Stimulated activated CD8-positive, alpha-beta memory T cell treated with anti-CD3 and anti-CD28 coated beads, Interleukin-12 subunit alpha, Interleukin-12 subunit beta, amount 100 ng/mL, for 1 hour (primary cell): ENCODE measurements at regions not wholly inside any gene's neighbourhood (a gene's known extent, or its start where the extent isn't known, plus 50 kb on each side); places are given as distances from the start of the nearest gene placed in this dataset.
"Not testable (repeated sequence)": the region's sequence is repeated elsewhere in the genome, so short reads cannot be mapped to it uniquely, and the experiment has no call there.

ENCODE experiments used
- DNase-seq: peaks from one replicate; pipeline ENCODE4 v3.0.0-alpha.2; 2020; ENCODE audit warnings: low read depth

DNA sequence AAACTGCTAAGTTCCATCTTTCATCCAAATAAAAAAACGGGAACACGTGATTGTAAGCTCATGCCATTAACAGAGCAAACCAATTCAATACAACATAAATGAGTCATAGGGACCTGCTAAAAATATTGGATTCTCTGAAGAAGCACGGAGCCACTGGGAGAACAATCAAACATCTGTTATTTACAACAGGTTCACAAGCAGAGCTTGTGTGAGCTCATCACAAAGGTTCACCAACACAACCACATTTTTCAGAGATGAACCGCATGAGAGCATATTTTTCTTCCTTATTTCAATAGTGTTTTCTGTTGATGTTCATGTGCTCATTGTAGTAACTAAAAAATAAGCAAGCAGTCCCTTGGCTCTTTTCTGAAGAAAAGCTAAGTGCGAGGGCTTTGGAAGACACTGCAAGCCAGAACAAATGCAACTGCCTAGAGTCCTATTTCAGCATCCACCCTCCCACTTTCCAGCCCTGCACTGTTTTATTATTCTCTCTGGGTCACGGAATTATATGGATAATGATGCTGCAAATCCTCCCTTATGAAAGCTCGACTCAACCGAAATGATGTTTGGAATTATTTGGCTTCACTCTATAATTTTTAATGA is 545.8 kb downstream of the LIG4 start:
- no peak for DNase-seq

DNA sequence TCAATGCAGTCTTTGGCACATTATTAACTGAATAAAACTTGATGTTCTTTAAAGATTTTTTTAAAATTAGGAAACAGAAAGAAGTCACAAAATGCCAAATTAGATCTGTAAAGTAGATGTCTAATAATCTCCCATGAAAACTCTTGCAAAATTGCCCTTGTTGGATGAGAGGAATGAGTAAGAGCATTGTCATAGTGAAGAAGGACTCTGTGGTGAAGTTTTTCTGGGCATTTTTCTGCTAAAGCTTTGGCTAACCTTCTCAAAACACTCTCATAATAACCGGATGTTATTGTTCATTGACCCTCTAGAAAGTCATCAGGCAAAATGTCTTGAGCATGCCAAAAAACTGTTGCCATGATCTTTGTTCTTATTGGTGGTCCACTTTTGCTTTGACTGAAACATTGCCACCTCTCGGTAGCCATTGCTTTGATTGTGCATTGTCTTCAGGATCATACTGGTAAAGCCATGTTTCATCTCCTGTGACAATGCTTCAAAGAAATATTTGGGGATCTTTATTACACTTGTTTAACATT is 549.3 kb downstream of the LIG4 start:
- DNase-seq: no peak

DNA sequence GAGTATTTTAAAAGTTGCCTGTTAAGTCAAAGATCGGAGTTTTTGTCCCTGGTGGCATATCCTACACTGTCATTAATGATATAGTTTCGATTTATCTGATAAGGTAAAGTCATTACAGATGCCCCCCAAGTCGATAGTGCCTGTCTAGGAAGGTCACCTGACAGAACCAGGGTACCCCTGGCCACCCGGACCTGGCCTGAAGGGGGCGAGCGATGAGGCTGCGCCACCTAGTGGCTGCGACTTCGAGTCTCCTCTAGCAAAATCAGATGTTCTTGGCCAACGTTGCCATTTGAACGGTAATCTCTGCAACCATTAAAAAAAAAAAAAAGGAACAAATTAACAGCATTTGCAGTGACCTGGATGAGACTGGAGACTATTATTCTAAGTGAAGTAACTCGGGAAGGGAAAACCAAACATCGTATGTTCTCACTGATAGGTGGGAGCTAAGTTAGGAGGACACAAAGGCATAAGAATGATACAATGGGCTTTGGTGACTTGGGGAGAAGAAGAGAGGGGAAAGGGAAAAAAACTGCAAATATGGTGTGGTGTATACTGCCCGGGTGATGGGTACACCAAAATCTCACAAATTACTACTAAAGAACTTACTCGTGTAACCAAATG is 565.1 kb downstream of the LIG4 start:
- DNase-seq: no peak

DNA sequence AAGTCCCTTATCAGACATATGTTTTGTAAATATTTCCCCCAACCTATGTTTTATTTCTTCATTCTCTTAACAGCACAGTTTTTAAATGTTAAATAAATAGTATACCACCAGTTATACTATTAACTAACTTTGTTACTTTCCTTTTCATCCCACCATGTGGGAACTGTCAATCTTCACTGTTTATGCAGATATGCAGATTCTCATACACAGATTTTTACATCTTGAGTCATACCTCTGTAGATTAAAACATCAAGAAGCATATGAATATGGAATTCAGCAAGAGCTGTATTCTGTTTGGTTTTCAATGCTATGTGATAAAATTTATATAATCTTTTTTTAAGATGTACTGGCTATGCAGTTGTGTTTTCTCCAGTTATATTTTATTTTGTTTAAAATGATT is 566.3 kb downstream of the LIG4 start:
- no peak for DNase-seq

DNA sequence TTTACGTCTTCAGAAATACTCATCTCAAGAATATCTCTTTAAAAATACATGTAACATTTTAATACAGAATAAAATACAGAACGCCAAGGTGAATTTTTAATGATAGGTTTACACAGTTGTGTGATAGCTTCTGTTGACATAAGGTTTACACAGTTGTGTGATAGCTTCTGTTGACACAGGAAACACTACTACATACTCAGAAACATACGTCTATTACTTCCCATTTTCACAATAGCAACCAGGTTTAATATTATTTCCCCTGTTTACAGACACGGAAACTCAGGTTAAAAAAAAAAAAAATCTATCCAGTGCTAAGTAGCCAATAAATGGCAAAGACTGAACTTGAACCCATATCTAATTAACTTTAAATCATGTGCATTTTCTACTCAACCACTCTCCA is 571.2 kb downstream of the LIG4 start:
- DNase-seq: no peak

DNA sequence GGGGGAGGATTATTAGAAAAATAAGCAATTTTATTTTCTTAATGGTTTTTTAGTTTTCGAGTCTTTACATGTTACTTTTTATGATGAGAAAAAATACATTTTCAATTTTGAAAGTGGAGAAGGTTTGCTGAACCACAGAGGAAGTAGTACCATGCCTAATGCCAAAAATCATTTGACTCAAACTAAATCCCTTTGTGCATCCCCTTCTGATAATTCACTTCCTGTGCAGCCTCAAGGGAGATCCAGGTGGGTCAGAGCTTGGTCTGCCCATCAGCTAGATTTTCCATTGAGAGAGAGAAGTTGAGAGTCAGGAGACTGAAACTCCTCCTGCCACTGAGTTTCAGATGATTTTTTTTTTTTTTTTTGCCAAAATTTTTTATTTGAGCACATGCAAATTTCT is 571.7 kb downstream of the LIG4 start:
- DNase-seq: no peak

DNA sequence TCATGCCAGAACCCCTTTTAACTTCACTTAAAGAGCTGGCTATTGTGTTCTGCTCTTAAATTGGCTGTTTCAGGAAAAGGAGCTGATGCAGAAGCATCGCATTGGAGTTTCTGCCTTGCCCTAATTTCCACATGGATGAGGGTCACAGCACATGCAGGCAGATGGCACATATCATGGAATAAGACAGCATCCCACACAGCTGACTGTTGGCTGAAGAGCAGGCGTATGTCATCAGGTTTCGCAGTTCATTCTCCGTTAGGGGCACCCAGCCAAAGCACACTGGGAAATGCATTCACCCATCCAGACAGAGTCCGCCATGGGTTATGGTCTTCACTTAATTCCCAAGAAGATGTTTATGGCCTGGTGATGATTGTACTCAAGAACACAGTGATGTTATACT is 572.5 kb downstream of the LIG4 start:
- DNase-seq: no peak

DNA sequence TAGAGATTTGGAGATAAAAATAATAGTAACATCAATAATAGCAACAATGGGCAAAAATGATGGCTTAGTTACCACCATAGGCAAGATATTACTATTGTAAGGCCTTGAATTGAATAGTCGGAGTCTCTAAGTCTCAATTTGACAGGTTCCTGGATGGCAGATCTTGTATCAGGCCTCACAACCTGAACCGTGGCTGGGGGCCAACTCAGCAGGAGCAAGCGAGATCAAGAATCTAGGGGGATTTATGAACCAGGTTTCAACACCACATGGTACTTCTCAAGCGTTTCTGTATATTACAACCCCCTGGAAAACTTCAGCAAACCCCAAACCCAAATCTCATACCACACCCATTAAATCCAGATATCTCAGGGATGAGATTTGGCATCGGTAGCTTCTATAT is 573.8 kb downstream of the LIG4 start:
- DNase-seq: no peak

DNA sequence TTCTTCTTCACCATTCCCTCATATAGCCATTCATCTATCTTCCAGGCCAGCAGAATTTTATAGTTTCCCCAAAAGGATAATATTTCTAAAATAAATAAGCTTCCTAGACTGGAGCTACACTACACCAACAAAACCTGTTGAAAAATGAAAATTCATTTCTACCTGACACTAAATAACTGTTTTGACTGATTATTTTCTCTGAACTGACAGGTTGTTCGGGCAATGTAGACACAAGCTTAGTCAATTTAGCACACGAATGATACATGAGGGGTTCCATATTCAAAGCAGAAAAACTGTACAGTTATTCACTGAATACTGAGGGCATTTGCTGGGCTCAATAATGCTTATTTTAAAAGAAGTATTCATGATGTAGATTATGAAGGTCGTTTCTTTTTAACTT is 589.7 kb downstream of the LIG4 start:
- DNase-seq: no peak

DNA sequence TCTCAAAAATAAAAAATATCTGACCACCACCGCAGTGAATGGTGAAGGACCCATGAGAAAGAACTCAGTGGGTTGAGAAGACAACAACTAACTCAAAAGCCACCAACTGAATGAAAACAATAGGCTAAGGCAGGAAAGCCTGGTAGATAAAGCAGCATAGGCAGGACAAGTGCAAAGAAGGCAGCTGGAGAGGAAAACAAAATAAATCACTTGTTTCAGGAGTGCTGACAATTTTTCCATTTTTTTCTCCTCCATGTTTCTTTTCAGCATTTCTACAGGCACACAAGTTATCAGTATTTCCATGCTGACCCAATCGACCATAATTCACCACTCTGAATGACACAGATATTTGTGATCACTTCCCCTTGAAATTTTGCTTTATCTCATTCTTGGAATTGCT is 597.8 kb downstream of the LIG4 start:
- DNase-seq: no peak

DNA sequence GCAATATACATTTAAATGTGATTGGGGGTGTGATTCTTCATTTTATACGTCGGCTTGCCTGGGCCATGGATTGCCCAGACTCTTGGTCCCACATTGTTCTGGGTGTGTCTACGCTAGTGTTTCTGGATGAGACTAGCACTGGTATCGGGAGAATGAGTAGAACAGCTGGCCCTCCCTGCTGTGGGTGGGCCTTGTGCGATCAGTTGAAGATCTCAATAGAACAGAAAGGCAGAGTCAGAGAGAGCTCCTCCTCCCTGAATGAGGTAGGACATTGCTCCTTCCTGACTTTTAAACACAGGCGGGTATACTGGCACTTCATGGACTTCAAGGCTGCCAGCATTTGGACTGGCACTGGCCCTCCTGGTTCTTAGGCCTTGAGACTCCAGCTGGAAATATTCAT is 603.0 kb downstream of the LIG4 start:
- DNase-seq: no peak

DNA sequence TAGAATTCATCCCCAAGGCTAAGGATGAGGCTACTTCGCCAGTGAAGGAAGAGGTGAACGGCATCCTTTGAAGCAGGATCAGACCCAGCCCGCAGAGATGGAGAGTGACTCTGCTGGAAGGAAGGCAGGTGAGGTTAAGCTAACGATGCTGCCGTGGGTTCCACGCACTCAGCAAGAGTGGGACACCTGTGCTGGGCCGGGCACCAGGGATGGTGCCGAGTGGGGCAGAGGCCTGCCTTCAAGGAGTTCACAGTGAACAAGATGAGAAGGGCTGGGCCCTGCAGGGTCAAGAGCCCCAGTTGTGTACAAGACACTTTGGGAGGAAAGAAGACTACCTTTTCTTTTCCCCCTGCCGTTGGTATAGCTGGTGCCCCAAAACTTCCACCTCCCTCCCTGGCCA is 606.6 kb downstream of the LIG4 start:
- no peak for DNase-seq

DNA sequence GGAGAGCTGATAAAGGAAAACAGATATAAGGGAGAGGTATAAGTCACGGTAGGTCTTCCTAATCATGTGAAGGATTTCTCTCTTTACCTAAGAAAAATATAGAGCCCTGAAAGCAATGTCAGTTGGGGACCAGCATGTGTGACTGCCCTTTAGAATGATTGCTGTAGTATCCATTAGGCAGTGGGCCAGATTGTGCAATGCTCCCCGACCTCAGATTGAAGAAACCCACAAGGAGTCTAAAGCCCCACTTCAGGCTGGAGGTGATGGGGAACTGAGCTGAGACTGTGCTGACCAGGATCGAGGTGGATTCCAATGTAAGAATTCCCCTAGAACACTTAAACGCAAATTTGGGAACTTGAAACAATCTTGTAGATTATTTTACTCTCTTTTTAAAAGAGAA is 614.4 kb downstream of the LIG4 start:
- no peak for DNase-seq

DNA sequence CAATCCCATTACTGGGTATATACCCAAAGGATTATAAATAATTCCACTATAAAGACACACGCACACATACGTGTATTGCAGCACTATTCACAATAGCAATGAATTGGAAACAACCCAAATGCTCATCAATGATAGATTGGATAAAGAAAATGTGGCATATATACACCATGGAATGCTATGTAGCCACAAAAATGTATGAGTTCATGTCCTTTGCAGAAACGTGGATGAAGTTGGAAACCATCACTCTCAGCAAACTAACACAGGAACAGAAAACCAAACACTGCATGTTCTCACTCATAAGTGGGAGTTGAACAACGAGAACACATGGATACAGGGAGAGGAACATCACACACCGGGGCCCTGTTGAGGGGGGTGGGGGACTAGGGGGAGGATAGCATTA is 619.0 kb downstream of the LIG4 start:
- not testable (repeated sequence) for DNase-seq

DNA sequence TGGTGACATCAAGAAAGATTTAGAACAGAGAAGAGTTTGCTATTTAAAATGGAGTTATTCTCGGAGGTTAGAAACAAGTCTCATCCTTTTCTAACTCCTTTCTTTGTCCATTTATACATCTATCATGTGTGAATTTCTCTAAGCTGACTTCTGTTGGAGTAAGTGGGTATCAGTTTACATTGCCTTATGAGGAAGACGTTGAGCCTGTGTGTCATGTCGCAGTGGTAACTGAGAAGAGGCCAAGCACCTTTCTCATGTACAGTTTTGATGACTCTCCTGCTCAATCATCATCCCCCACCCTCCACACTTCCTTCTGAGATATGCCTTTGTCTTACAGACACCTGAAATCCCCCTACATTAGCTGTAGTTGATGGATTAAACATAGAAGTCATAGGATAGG is 624.8 kb downstream of the LIG4 start:
- DNase-seq: no peak

DNA sequence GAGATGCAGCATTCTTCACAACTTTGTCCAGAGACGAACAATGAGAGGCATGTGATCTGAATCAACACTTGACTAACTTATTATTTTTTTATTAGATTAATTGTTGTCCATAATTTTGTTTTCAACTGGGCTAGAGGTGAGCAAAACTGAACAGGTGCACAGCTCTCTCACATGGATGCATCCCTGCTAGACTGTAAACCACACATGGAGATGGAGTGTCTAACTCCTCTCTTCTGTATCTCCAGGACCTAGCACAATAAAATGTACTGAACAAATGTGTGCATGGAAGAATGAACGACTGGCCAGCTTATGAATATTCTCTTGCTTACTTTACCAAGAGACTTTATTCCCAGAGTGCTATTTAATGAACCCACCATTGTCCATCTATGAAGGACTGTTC is 627.7 kb downstream of the LIG4 start:
- no peak for DNase-seq

DNA sequence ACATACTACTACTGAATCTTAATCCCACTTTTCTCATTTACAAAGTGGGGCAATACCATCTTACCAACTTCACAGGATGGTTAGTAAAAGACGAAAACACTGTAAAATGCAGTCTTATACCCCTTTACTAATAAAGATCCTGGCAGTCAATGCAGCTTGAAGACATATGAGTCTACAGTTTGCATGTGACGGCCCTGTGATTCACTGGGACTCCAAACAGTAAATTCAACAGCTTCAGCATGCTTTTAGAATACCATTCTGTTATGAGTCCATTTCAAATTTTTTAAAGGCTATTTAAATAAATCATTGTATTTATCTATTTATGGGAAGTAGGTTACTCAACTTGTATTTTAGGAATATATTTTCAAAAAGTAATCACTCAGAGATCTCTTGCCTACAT is 629.1 kb downstream of the LIG4 start:
- no peak for DNase-seq

DNA sequence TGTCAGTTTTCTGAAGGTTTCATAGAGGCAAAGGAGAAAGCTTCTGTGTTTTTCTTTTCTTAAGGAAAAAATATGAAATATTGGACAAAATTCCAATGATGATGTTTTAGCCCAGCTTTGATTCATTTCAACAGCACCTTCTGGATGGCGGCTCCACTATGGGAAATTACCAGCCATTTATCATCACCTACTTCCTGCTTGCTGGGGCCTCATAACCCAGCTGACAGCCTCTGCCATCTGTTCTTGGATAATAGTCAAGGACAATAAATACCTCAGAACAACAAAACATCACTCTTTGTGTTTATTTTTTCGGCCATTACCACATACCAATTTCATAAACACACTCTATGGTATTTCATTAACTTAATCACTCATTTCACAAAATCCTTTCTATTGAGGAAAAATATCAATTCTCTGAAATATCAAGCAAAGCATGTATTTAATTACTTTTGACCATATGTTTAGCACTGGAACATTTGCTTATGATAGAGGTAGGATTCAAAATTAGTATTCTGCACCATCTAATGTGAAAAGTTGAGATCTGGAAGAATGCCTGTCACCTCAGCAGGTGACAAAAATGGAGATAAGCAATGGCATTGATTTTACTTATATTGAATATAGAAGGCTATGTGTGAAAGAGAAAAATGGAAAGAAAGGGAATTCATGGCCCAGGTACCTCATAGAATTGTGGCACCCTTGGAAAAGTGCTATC is 629.7 kb downstream of the LIG4 start:
- no peak for DNase-seq

DNA sequence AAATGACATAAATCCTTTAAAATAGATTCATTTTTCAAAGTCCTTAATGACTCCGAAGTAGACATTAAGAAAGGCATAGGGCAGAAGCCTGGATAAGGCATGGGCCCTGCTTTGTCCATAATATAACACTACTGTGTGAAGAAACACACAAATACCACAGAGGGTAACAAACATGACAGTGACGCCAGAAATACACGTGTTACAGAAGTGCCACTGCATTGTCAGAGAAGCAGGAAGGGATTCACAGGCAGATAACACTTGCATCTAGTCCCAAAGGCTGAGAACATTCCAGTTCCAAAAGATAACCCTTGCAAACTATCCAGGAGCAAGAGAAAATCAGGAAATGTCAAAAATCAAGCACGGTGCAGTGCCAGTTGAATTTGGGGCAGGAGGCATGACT is 633.2 kb downstream of the LIG4 start:
- DNase-seq: no peak

DNA sequence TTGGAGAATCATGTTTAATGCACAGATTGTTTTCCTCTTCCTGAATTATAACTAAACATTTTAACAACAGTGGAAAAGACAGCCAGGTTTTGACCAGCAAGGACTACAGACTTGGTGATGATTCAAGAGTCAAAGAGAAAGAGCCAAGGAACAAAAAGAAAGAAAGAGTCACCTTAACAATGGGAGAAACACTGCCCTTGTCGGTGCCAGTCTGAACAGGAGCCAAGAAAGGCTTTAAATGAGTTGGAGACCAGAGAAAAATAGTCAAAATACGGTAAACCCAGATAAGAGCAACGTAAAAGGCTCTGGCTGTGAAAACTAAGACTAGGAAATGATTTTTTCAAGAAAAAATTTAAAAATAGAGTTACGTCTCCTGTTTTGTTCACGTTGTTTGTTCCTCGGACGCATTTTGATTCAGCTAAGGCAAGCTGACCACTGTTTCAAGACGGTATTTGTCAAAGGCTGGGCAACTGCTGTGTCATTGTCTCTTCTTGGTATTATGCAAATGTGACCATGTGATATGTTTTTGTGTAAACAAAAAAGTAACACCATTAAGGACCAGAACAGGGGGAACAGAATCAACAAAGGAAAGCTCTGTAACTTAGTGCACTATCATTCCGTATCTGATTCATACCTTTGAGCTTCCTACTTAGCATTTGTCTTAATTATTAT is 634.5 kb downstream of the LIG4 start:
- no peak for DNase-seq

DNA sequence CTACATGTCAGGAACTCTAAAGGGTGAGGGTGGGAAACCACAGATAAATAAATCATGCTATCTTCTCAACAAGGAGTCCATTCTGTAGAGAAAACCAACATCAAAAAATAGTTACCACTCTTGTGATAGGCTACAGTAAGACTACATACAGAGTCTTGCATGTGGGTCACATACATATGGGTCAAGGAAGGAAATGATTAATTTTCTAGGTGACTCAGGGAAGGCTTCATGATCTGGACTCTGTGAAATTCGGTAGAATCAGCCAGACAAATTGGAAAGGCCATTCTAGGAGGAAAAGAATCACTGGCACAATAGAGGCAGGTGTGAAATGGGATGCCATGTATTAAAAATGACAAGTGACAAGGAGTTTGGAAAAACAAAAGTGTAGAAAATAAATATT is 638.9 kb downstream of the LIG4 start:
- no peak for DNase-seq

DNA sequence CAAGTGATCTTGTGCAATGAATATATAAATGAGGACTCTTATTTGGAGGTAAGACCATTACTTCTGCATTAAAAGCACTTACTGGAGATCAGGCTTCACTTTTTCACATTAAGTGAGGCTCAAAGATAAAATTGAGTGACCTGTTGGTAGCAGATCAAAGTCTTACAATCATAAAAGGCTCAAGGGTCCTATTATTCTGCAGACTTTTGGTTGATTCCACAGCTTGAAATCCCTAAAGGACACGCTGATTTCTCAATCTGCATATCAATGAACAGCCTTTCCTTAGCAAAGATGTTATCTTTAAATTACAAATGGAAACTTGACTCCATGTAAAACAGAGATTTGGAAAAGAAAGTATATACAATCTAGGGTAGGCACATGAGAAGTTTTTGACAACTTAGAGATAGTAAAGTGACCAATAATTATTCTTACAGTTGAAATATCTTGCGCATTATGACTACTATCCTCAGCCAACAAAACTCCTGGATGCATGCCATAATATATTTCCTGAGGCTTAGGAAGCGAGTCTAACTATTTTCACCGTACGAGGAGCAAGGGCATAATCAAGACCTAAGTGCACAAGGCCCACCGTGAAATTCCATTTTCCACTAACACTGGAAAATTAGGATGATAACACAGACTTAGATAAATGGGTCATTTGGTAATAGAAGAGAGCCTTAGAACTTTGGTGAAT is 640.7 kb downstream of the LIG4 start:
- no peak for DNase-seq
